ENCODE measurements at regions not wholly inside any gene's neighbourhood (a gene's known extent, or its start where the extent isn't known, plus 50 kb on each side); places are given as distances from the start of the nearest gene placed in this dataset.
"Not testable (repeated sequence)": the region's sequence is repeated elsewhere in the genome, so short reads cannot be mapped to it uniquely, and the experiment has no call there.

GRCh38 chr14:105622329-105622955 is 96.1 kb downstream of the TMEM121 start:
- H3K4me1 ChIP-seq (ENCODE audit: insufficient read depth, low read length): no peaks in the 10 kb centered on the region
- Mint-ChIP-seq H3K4me3 (no peak overlapping the region), H3K9me3 (no peaks in the 10 kb centered on the region), H3K27me3 (peaks cover 3% of the 10 kb centered on the region), H3K36me3 (ENCODE audit: low read depth) (no peaks in the 10 kb centered on the region), H3K4me1 (ENCODE audit: low read depth) (no peaks in the 10 kb centered on the region), H3K27ac (no peak overlapping the region)
- no peaks in the 10 kb centered on the region for H3K9me3 ChIP-seq (ENCODE audit: control insufficient read depth in 1 of 2, insufficient read depth in 1 of 2, low read length in 2 of 2)
- DNase-seq: peak in 1 of 14 experiments; percentile 34
- no peak for ATAC-seq (ENCODE audit: poor library complexity)
- H3K36me3 ChIP-seq (ENCODE audit: insufficient read depth, low read length): no peaks in the 10 kb centered on the region
- ChIA-PET POLR2A (no interaction called here), CTCF (no interaction called here)
- TF ChIP-seq CTCF (IDR thresholded peaks at IDR 0.05): no peak
- intact Hi-C loops (cut with DNase I, micrococcal nuclease): no loop called here
- no peak overlapping the region for H3K4me3 ChIP-seq (ENCODE audit: low read length)
- H3K27me3 ChIP-seq (ENCODE audit: control insufficient read depth in 1 of 2, insufficient read depth in 2 of 2, low read length in 2 of 2): no peaks in the 10 kb centered on the region
- no peak overlapping the region for H3K27ac ChIP-seq (ENCODE audit: low read depth in 1 of 2, low read length in 2 of 2)

DNA sequence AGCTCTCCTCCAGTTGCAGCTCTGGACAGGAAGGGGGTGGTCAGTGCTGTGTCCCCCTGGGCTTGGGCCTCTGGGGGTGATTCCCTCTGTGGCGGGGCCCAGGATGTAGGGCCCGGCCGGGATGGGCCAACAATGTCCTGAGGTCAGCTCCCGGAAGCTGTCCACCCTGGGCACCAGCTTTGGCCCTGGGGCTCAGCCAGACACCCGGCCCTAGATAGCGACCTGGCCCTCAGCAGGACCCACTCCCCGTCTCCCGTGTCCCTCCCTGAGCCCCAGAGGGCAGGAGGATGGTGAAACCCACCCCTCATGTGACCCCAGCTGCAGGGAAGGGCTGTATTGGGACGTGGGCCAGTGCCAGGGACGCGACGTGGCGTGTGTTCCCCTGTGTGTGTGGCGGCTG is 96.8 kb downstream of the TMEM121 start:
- H3K4me1 Mint-ChIP-seq (ENCODE audit: low read depth); H3K27ac Mint-ChIP-seq; intact Hi-C loops (cut with DNase I, micrococcal nuclease); H3K4me1 ChIP-seq (ENCODE audit: insufficient read depth, low read length); H3K9me3 Mint-ChIP-seq; H3K4me3 Mint-ChIP-seq; ATAC-seq (ENCODE audit: poor library complexity); CTCF ChIA-PET; H3K36me3 ChIP-seq (ENCODE audit: insufficient read depth, low read length); H3K27me3 ChIP-seq (ENCODE audit: control insufficient read depth in 1 of 2, insufficient read depth in 2 of 2, low read length in 2 of 2); H3K27me3 Mint-ChIP-seq; POLR2A ChIA-PET; H3K27ac ChIP-seq (ENCODE audit: low read depth in 1 of 2, low read length in 2 of 2); H3K36me3 Mint-ChIP-seq (ENCODE audit: low read depth); H3K9me3 ChIP-seq (ENCODE audit: control insufficient read depth in 1 of 2, insufficient read depth in 1 of 2, low read length in 2 of 2); H3K4me3 ChIP-seq (ENCODE audit: low read length): not testable (repeated sequence)
- DNase-seq: peak in 1 of 14 experiments; percentile 29

DNA sequence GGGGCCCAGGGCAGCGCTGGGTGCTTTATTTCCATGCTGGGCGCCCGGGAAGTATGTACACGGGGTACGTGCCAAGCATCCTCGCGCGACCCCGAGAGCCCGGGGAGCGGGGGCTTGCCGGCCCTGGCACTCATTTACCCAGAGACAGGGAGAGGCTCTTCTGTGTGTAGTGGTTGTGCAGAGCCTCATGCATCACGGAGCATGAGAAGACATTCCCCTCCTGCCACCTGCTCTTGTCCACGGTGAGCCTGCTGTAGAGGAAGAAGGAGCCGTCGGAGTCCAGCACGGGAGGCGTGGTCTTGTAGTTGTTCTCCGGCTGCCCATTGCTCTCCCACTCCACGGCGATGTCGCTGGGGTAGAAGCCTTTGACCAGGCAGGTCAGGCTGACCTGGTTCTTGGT is 98.0 kb downstream of the TMEM121 start:
- H3K27me3 Mint-ChIP-seq; H3K36me3 Mint-ChIP-seq (ENCODE audit: low read depth); H3K4me3 ChIP-seq (ENCODE audit: low read length); H3K27ac ChIP-seq (ENCODE audit: low read depth in 1 of 2, low read length in 2 of 2); H3K9me3 Mint-ChIP-seq; H3K9me3 ChIP-seq (ENCODE audit: control insufficient read depth in 1 of 2, insufficient read depth in 1 of 2, low read length in 2 of 2); H3K36me3 ChIP-seq (ENCODE audit: insufficient read depth, low read length); CTCF ChIA-PET; H3K27ac Mint-ChIP-seq; intact Hi-C loops (cut with DNase I, micrococcal nuclease); H3K4me3 Mint-ChIP-seq; H3K4me1 Mint-ChIP-seq (ENCODE audit: low read depth); POLR2A ChIA-PET; H3K27me3 ChIP-seq (ENCODE audit: control insufficient read depth in 1 of 2, insufficient read depth in 2 of 2, low read length in 2 of 2); ATAC-seq (ENCODE audit: poor library complexity); H3K4me1 ChIP-seq (ENCODE audit: insufficient read depth, low read length): not testable (repeated sequence)
- peak in 2 of 14 experiments; percentile 2 to 26 for DNase-seq

- H3K4me1 Mint-ChIP-seq (ENCODE audit: low read depth); H3K4me3 Mint-ChIP-seq; CTCF ChIA-PET; H3K9me3 ChIP-seq (ENCODE audit: control insufficient read depth in 1 of 2, insufficient read depth in 1 of 2, low read length in 2 of 2); H3K36me3 Mint-ChIP-seq (ENCODE audit: low read depth); H3K4me3 ChIP-seq (ENCODE audit: low read length); H3K27ac Mint-ChIP-seq; ATAC-seq (ENCODE audit: poor library complexity); H3K36me3 ChIP-seq (ENCODE audit: insufficient read depth, low read length); H3K9me3 Mint-ChIP-seq; H3K27me3 ChIP-seq (ENCODE audit: control insufficient read depth in 1 of 2, insufficient read depth in 2 of 2, low read length in 2 of 2); POLR2A ChIA-PET; H3K27ac ChIP-seq (ENCODE audit: low read depth in 1 of 2, low read length in 2 of 2); H3K4me1 ChIP-seq (ENCODE audit: insufficient read depth, low read length): not testable (repeated sequence)
- intact Hi-C loops (cut with DNase I, micrococcal nuclease): loop anchor here in 1 of 2 experiments (5.0 kb wide), 1 partner anchor 117 kb away; no protein-coding TSS in a partner anchor
- peaks cover 12% of the 10 kb centered on the region for H3K27me3 Mint-ChIP-seq
- DNase-seq: peak in 1 of 14 experiments; percentile 32
These were observed 98.5 kb downstream of the TMEM121 start for GRCh38 chr14:105624749-105625434.

GRCh38 chr14:105625448-105625847 is 99.1 kb downstream of the TMEM121 start:
- H3K4me3 ChIP-seq (ENCODE audit: low read length); H3K36me3 Mint-ChIP-seq (ENCODE audit: low read depth); POLR2A ChIA-PET; H3K36me3 ChIP-seq (ENCODE audit: insufficient read depth, low read length); H3K4me1 Mint-ChIP-seq (ENCODE audit: low read depth); H3K4me1 ChIP-seq (ENCODE audit: insufficient read depth, low read length); H3K9me3 ChIP-seq (ENCODE audit: control insufficient read depth in 1 of 2, insufficient read depth in 1 of 2, low read length in 2 of 2); CTCF ChIA-PET; ATAC-seq (ENCODE audit: poor library complexity); H3K4me3 Mint-ChIP-seq; DNase-seq; H3K27ac ChIP-seq (ENCODE audit: low read depth in 1 of 2, low read length in 2 of 2); H3K9me3 Mint-ChIP-seq; H3K27ac Mint-ChIP-seq; H3K27me3 ChIP-seq (ENCODE audit: control insufficient read depth in 1 of 2, insufficient read depth in 2 of 2, low read length in 2 of 2): not testable (repeated sequence)
- H3K27me3 Mint-ChIP-seq: peaks cover 12% of the 10 kb centered on the region
- intact Hi-C loops (cut with DNase I, micrococcal nuclease): loop anchor here in 1 of 2 experiments (5.0 kb wide), 1 partner anchor 117 kb away; no protein-coding TSS in a partner anchor

GRCh38 chr14:105626111-105626510 is 99.7 kb downstream of the TMEM121 start:
- H3K4me1 Mint-ChIP-seq (ENCODE audit: low read depth); H3K9me3 ChIP-seq (ENCODE audit: control insufficient read depth in 1 of 2, insufficient read depth in 1 of 2, low read length in 2 of 2); DNase-seq; H3K27ac ChIP-seq (ENCODE audit: low read depth in 1 of 2, low read length in 2 of 2); POLR2A ChIA-PET; H3K36me3 ChIP-seq (ENCODE audit: insufficient read depth, low read length); H3K4me1 ChIP-seq (ENCODE audit: insufficient read depth, low read length); H3K4me3 Mint-ChIP-seq; H3K36me3 Mint-ChIP-seq (ENCODE audit: low read depth); H3K9me3 Mint-ChIP-seq; CTCF ChIA-PET; H3K27ac Mint-ChIP-seq; ATAC-seq (ENCODE audit: poor library complexity); H3K4me3 ChIP-seq (ENCODE audit: low read length); H3K27me3 ChIP-seq (ENCODE audit: control insufficient read depth in 1 of 2, insufficient read depth in 2 of 2, low read length in 2 of 2): not testable (repeated sequence)
- H3K27me3 Mint-ChIP-seq: peaks cover 15% of the 10 kb centered on the region
- intact Hi-C loops (cut with DNase I, micrococcal nuclease): loop anchor here in 1 of 2 experiments (5.0 kb wide), 1 partner anchor 116 kb away; no protein-coding TSS in a partner anchor

Measured in CD4-positive, alpha-beta T cell (primary cell).